ENCODE measurements at regions not wholly inside any gene's neighbourhood (a gene's known extent, or its start where the extent isn't known, plus 50 kb on each side); places are given as distances from the start of the nearest gene placed in this dataset.

- TF ChIP-seq POLR2A (IDR thresholded peaks at IDR 0.05) = no peak
- TF ChIP-seq, protein P1, sequence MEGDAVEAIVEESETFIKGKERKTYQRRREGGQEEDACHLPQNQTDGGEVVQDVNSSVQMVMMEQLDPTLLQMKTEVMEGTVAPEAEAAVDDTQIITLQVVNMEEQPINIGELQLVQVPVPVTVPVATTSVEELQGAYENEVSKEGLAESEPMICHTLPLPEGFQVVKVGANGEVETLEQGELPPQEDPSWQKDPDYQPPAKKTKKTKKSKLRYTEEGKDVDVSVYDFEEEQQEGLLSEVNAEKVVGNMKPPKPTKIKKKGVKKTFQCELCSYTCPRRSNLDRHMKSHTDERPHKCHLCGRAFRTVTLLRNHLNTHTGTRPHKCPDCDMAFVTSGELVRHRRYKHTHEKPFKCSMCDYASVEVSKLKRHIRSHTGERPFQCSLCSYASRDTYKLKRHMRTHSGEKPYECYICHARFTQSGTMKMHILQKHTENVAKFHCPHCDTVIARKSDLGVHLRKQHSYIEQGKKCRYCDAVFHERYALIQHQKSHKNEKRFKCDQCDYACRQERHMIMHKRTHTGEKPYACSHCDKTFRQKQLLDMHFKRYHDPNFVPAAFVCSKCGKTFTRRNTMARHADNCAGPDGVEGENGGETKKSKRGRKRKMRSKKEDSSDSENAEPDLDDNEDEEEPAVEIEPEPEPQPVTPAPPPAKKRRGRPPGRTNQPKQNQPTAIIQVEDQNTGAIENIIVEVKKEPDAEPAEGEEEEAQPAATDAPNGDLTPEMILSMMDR (IDR thresholded peaks at IDR 0.05) = no peak
These were observed 65.3 kb upstream of the ZNF280D start for GRCh38 chr15:56798639-56799038.
